GM23338 (cell line): ENCODE measurements at regions not wholly inside any gene's neighbourhood (a gene's known extent, or its start where the extent isn't known, plus 50 kb on each side); places are given as distances from the start of the nearest gene placed in this dataset.

Source experiments
- ATAC-seq: fragments of 200-7000 bp; cut with Tn5 transposase; 3 replicates; pipeline ENCODE4 v1.9.1; 2020
- DNase-seq: peaks from one replicate; pipeline ENCODE4 v3.0.0-alpha.2; 2015; ENCODE audit warnings: low spot score
- H2AFZ ChIP-seq: fragments of 200-600 bp; sonication (generic); 2 replicates; pipeline ENCODE4 v1.8.0; 2016; ENCODE audit warnings: antibody characterized with exemption, mild to moderate bottlenecking, moderate library complexity
- H3F3A ChIP-seq: fragments of 200-600 bp; sonication (generic); replicated peaks from 2 replicates; pipeline ENCODE4 v1.8.0; 2017; ENCODE audit warnings: antibody characterized with exemption, mixed run types, low read depth
- H3K27ac ChIP-seq: fragments of 200-600 bp; sonication (generic); 2 replicates; pipeline ENCODE4 v1.6.1; 2016; ENCODE audit warnings: low read depth
- H3K27me3 ChIP-seq: fragments of 200-600 bp; sonication (generic); 2 replicates; pipeline ENCODE4 v1.8.0; 2016; ENCODE audit warnings: mild to moderate bottlenecking, mixed run types, moderate library complexity; ENCODE audit not compliant: insufficient read depth
- H3K36me3 ChIP-seq: fragments of 200-600 bp; sonication (generic); 2 replicates; pipeline ENCODE4 v1.8.0; 2016; ENCODE audit warnings: mild to moderate bottlenecking; ENCODE audit not compliant: insufficient read depth
- H3K4me1 ChIP-seq: fragments of 200-600 bp; sonication (generic); 2 replicates; pipeline ENCODE4 v1.8.0; 2016; ENCODE audit warnings: mild to moderate bottlenecking, moderate library complexity; ENCODE audit not compliant: insufficient read depth
- H3K4me2 ChIP-seq: fragments of 200-600 bp; sonication (generic); 2 replicates; pipeline ENCODE4 v1.7.1; 2017; ENCODE audit warnings: mixed run types
- H3K4me3 ChIP-seq: fragments of 200-600 bp; sonication (generic); 2 replicates; pipeline ENCODE4 v1.6.1; 2016; ENCODE audit warnings: mixed run types
- H3K79me2 ChIP-seq: fragments of 200-600 bp; sonication (generic); replicated peaks from 2 replicates; pipeline ENCODE4 v1.8.0; 2017; ENCODE audit warnings: mild to moderate bottlenecking; ENCODE audit not compliant: insufficient read depth
- H3K9me2 ChIP-seq: fragments of 200-600 bp; sonication (generic); 2 replicates; pipeline ENCODE4 v1.8.0; 2017; ENCODE audit not compliant: insufficient read depth
- H4K20me1 ChIP-seq: fragments of 200-600 bp; sonication (generic); replicated peaks from 2 replicates; pipeline ENCODE4 v1.8.0; 2017; ENCODE audit warnings: mild to moderate bottlenecking; ENCODE audit not compliant: insufficient read depth
- H3K27ac Mint-ChIP-seq: 2 replicates; pipeline ENCODE4 v1.8.0; 2020; ENCODE audit warnings: inconsistent platforms, mild to moderate bottlenecking, moderate library complexity, mixed read lengths
- H3K27me3 Mint-ChIP-seq: 3 replicates; pipeline ENCODE4 v1.8.0; 2022; ENCODE audit warnings: low read depth, mild to moderate bottlenecking, moderate library complexity, mixed read lengths, inconsistent platforms; ENCODE audit not compliant: insufficient read depth, poor library complexity
- H3K36me3 Mint-ChIP-seq: 3 replicates; pipeline ENCODE4 v1.8.0; 2021; ENCODE audit warnings: low read depth, mild to moderate bottlenecking, inconsistent platforms, moderate library complexity, mixed read lengths
- H3K4me1 Mint-ChIP-seq: 3 replicates; pipeline ENCODE4 v1.8.0; 2020; ENCODE audit warnings: mild to moderate bottlenecking, inconsistent platforms, mixed read lengths
- H3K4me3 Mint-ChIP-seq: 3 replicates; pipeline ENCODE4 v1.8.0; 2021; ENCODE audit warnings: moderate library complexity, mild to moderate bottlenecking, inconsistent platforms, mixed read lengths
- H3K9me3 Mint-ChIP-seq: 3 replicates; pipeline ENCODE4 v1.8.0; 2020; ENCODE audit warnings: moderate library complexity, mild to moderate bottlenecking, inconsistent platforms, mixed read lengths
- CREB1 ChIP-seq: fragments of 250-450 bp; sonication (Bioruptor Pico); IDR thresholded peaks from 2 replicates; pipeline ENCODE4 v1.5.0; 2020; ENCODE audit warnings: low read depth, mild to moderate bottlenecking, moderate library complexity
- ETS1 ChIP-seq: IDR thresholded peaks from 2 replicates; pipeline ENCODE4 v1.6.1; 2016; ENCODE audit warnings: antibody characterized with exemption
- EZH2 ChIP-seq: fragments of 200-600 bp; sonication (generic); IDR thresholded peaks from one replicate; pipeline ENCODE4 v1.8.0; 2017; ENCODE audit warnings: antibody characterized with exemption, mild to moderate bottlenecking, low read depth; ENCODE audit not compliant: unreplicated experiment
- JUNB ChIP-seq: IDR thresholded peaks from one replicate; pipeline ENCODE4 v1.6.1; 2016; ENCODE audit warnings: antibody characterized with exemption; ENCODE audit not compliant: unreplicated experiment
- NANOG ChIP-seq: IDR thresholded peaks from 2 replicates; pipeline ENCODE4 v1.6.1; 2016; ENCODE audit warnings: antibody characterized with exemption, borderline replicate concordance
- POLR2AphosphoS5 ChIP-seq: IDR thresholded peaks from 2 replicates; pipeline ENCODE4 v1.6.1; 2016; ENCODE audit warnings: antibody characterized with exemption, low read depth
- STAT1 ChIP-seq: IDR thresholded peaks from one replicate; pipeline ENCODE4 v1.6.1; 2016; ENCODE audit warnings: antibody characterized with exemption; ENCODE audit not compliant: unreplicated experiment
- ZNF114 ChIP-seq: fragments of 250-450 bp; sonication (Bioruptor Pico); IDR thresholded peaks from 2 replicates; pipeline ENCODE4 v1.5.0; 2020; ENCODE audit warnings: mild to moderate bottlenecking, moderate library complexity
- ZNF331 ChIP-seq: fragments of 250-450 bp; sonication (Bioruptor Pico); IDR thresholded peaks from 2 replicates; pipeline ENCODE4 v1.5.0; 2020; ENCODE audit warnings: low read depth, mild to moderate bottlenecking, moderate library complexity
- TF ChIP-seq, protein P1 (sequence below): IDR thresholded peaks from one replicate; pipeline ENCODE4 v1.6.1; 2018; ENCODE audit warnings: antibody characterized with exemption; ENCODE audit not compliant: unreplicated experiment
- TF ChIP-seq, protein P2 (sequence below), 2 experiments: fragments of 200-600 bp in 1 of 2; sonication (generic) in 1 of 2; conservative IDR thresholded peaks; 2 replicates each; pipeline versions ENCODE4 v1.5.1 to v1.6.1; 2016 to 2017; ENCODE audit warnings: antibody characterized with exemption in 2 of 2, low read depth in 2 of 2, mild to moderate bottlenecking in 2 of 2, moderate library complexity in 1 of 2
- TF ChIP-seq, protein P3 (sequence below): fragments of 250-450 bp; sonication (Bioruptor Pico); IDR thresholded peaks from 2 replicates; pipeline ENCODE4 v1.5.0; 2020; ENCODE audit warnings: mild to moderate bottlenecking, moderate library complexity

GRCh38 chr16:64540434-64540833 lies 581.4 kb downstream of the CDH11 start:
- no peak for TF ChIP-seq ZNF114
- no peak for TF ChIP-seq JUNB
- no peak for TF ChIP-seq ZNF331 (CRISPR knock-in tag)
- no peak for TF ChIP-seq CREB1 (CRISPR knock-in tag)
- no peak for TF ChIP-seq NANOG
- TF ChIP-seq, protein P1, sequence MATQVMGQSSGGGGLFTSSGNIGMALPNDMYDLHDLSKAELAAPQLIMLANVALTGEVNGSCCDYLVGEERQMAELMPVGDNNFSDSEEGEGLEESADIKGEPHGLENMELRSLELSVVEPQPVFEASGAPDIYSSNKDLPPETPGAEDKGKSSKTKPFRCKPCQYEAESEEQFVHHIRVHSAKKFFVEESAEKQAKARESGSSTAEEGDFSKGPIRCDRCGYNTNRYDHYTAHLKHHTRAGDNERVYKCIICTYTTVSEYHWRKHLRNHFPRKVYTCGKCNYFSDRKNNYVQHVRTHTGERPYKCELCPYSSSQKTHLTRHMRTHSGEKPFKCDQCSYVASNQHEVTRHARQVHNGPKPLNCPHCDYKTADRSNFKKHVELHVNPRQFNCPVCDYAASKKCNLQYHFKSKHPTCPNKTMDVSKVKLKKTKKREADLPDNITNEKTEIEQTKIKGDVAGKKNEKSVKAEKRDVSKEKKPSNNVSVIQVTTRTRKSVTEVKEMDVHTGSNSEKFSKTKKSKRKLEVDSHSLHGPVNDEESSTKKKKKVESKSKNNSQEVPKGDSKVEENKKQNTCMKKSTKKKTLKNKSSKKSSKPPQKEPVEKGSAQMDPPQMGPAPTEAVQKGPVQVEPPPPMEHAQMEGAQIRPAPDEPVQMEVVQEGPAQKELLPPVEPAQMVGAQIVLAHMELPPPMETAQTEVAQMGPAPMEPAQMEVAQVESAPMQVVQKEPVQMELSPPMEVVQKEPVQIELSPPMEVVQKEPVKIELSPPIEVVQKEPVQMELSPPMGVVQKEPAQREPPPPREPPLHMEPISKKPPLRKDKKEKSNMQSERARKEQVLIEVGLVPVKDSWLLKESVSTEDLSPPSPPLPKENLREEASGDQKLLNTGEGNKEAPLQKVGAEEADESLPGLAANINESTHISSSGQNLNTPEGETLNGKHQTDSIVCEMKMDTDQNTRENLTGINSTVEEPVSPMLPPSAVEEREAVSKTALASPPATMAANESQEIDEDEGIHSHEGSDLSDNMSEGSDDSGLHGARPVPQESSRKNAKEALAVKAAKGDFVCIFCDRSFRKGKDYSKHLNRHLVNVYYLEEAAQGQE: no peak
- TF ChIP-seq, protein P2, sequence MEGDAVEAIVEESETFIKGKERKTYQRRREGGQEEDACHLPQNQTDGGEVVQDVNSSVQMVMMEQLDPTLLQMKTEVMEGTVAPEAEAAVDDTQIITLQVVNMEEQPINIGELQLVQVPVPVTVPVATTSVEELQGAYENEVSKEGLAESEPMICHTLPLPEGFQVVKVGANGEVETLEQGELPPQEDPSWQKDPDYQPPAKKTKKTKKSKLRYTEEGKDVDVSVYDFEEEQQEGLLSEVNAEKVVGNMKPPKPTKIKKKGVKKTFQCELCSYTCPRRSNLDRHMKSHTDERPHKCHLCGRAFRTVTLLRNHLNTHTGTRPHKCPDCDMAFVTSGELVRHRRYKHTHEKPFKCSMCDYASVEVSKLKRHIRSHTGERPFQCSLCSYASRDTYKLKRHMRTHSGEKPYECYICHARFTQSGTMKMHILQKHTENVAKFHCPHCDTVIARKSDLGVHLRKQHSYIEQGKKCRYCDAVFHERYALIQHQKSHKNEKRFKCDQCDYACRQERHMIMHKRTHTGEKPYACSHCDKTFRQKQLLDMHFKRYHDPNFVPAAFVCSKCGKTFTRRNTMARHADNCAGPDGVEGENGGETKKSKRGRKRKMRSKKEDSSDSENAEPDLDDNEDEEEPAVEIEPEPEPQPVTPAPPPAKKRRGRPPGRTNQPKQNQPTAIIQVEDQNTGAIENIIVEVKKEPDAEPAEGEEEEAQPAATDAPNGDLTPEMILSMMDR (conservative IDR thresholded peaks at IDR 0.05; ENCODE audit: low read depth in 2 of 2): no peak
- TF ChIP-seq POLR2AphosphoS5: no peak
- no peak for TF ChIP-seq EZH2
- TF ChIP-seq, protein P3, sequence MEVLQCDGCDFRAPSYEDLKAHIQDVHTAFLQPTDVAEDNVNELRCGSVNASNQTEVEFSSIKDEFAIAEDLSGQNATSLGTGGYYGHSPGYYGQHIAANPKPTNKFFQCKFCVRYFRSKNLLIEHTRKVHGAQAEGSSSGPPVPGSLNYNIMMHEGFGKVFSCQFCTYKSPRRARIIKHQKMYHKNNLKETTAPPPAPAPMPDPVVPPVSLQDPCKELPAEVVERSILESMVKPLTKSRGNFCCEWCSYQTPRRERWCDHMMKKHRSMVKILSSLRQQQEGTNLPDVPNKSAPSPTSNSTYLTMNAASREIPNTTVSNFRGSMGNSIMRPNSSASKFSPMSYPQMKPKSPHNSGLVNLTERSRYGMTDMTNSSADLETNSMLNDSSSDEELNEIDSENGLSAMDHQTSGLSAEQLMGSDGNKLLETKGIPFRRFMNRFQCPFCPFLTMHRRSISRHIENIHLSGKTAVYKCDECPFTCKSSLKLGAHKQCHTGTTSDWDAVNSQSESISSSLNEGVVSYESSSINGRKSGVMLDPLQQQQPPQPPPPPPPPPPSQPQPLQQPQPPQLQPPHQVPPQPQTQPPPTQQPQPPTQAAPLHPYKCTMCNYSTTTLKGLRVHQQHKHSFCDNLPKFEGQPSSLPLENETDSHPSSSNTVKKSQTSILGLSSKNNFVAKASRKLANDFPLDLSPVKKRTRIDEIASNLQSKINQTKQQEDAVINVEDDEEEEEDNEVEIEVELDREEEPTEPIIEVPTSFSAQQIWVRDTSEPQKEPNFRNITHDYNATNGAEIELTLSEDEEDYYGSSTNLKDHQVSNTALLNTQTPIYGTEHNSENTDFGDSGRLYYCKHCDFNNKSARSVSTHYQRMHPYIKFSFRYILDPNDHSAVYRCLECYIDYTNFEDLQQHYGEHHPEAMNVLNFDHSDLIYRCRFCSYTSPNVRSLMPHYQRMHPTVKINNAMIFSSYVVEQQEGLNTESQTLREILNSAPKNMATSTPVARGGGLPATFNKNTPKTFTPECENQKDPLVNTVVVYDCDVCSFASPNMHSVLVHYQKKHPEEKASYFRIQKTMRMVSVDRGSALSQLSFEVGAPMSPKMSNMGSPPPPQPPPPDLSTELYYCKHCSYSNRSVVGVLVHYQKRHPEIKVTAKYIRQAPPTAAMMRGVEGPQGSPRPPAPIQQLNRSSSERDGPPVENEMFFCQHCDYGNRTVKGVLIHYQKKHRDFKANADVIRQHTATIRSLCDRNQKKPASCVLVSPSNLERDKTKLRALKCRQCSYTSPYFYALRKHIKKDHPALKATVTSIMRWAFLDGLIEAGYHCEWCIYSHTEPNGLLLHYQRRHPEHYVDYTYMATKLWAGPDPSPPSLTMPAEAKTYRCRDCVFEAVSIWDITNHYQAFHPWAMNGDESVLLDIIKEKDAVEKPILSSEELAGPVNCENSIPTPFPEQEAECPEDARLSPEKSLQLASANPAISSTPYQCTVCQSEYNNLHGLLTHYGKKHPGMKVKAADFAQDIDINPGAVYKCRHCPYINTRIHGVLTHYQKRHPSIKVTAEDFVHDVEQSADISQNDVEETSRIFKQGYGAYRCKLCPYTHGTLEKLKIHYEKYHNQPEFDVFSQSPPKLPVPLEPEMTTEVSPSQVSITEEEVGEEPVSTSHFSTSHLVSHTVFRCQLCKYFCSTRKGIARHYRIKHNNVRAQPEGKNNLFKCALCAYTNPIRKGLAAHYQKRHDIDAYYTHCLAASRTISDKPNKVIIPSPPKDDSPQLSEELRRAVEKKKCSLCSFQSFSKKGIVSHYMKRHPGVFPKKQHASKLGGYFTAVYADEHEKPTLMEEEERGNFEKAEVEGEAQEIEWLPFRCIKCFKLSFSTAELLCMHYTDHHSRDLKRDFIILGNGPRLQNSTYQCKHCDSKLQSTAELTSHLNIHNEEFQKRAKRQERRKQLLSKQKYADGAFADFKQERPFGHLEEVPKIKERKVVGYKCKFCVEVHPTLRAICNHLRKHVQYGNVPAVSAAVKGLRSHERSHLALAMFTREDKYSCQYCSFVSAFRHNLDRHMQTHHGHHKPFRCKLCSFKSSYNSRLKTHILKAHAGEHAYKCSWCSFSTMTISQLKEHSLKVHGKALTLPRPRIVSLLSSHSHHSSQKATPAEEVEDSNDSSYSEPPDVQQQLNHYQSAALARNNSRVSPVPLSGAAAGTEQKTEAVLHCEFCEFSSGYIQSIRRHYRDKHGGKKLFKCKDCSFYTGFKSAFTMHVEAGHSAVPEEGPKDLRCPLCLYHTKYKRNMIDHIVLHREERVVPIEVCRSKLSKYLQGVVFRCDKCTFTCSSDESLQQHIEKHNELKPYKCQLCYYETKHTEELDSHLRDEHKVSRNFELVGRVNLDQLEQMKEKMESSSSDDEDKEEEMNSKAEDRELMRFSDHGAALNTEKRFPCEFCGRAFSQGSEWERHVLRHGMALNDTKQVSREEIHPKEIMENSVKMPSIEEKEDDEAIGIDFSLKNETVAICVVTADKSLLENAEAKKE: no peak
- TF ChIP-seq ETS1: no peak
- TF ChIP-seq STAT1: no peak
- H3K27me3 Mint-ChIP-seq: peaks cover 1% of the 10 kb centered on the region
- Histone ChIP-seq H3K9me2 (peaks cover 24% of the 10 kb centered on the region; the same call in 1 of the 2 replicates), H3K4me2 (no peak overlapping the region), H3K27me3 (no peaks in the 10 kb centered on the region), H3F3A (no peaks in the 10 kb centered on the region), H4K20me1 (no peaks in the 10 kb centered on the region), H2AFZ (no peak overlapping the region), H3K4me1 (no peaks in the 10 kb centered on the region), H3K27ac (no peak overlapping the region), H3K4me3 (no peak overlapping the region), H3K79me2 (no peaks in the 10 kb centered on the region), H3K36me3 (no peaks in the 10 kb centered on the region)
- H3K9me3 Mint-ChIP-seq: no peaks in the 10 kb centered on the region; the same call in 2 of the 3 replicates
- ATAC-seq: no peak
- H3K4me1 Mint-ChIP-seq: no peaks in the 10 kb centered on the region
- no peaks in the 10 kb centered on the region; the same call in 2 of the 3 replicates for H3K36me3 Mint-ChIP-seq
- no peak for DNase-seq
- H3K4me3 Mint-ChIP-seq: no peak overlapping the region
- no peak overlapping the region for H3K27ac Mint-ChIP-seq
